ENCODE measurements at regions not wholly inside any gene's neighbourhood (a gene's known extent, or its start where the extent isn't known, plus 50 kb on each side); places are given as distances from the start of the nearest gene placed in this dataset.

GRCh38 chr14:96143906-96144305, 60.7 kb upstream of the BDKRB2 start:
- DNase-seq (ENCODE audit: low read depth in 2 of 2) = no peak

DNA sequence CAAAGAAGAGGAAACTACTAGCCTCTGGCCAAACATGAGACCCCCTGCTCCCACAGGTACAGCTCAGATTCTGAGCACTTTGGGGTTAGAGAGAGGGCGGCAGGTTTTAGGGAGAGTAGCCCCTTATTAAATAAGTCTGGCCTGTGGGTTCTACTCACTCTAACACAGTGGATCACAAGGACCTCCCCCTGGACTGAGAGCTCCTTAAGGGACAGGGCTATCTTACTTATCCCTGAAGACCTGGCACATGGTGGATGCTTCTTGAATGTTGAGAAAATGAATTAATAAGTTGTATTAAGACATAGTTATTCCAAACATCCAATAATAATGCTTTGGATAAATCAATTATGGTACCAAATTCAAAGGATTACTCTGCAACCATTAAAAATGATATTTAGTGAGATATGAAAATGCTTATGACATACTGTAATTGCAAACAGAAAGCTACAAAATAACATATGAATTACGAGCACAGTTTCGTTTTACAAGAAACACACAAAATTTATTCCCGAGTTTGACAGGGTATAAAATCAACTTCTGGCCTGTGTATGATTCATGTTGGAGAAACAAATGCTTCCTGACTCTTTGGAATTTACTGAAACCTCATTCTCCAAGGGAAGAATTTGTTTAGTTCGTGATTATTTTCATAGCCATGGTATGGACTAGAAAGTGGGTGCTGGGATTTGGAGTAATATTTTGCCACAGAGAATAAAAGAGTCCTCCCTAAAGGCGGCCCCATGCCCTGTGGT, 59.3 kb upstream of the BDKRB2 start:
- DNase-seq (ENCODE audit: low read depth in 2 of 2) = peak in 1 of 2 donors; percentile 57

GRCh38 chr14:96146131-96146771, 58.4 kb upstream of the BDKRB2 start:
- DNase-seq (ENCODE audit: low read depth in 2 of 2) = peak in 1 of 2 donors; percentile 83

DNA sequence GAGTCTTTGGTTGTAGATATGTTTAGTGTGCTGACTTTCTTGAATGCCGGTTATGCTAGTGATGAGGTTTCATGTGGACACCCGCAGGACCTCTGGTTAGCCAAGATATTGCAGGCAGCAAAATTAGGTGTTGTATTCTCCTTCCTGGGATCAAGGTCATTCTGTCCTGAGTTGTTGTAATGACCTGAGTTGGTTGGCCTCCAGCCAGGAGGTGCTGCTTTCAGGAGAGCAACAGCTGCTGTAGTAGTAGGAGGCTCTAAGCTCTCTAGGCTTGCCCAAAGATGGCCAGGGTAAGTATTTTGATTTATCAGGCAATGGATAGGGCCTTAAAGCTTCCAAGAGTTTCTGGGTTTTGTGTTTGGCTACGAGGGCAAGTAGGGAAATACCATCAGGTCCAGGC, 56.0 kb upstream of the BDKRB2 start:
- no peak for DNase-seq (ENCODE audit: low read depth in 2 of 2)

DNA sequence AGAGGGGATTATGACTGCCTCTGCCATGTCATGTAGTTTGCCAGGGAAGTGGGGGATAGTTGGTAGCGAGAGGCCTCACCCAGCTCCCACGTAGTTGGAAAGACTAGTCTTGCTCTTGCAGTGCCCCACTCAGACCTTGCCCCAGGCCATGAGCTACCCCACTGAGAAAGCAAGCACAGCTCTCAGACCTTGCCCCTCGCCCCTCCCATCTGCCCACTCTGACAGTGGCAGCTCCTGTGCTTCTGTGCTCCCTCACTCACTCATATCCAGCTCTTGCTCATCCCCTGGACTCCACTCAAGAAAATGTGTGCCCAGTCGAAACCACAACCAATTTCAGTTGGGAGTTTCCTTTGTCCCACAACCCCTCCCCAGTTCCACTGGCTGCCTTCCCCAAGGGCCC, 55.5 kb upstream of the BDKRB2 start:
- DNase-seq (ENCODE audit: low read depth in 2 of 2) = no peak

- no peak for DNase-seq (ENCODE audit: low read depth in 2 of 2)
These were observed 54.4 kb upstream of the BDKRB2 start for GRCh38 chr14:96150214-96150613.

- no peak for DNase-seq (ENCODE audit: low read depth in 2 of 2)
These were observed 53.4 kb upstream of the BDKRB2 start for GRCh38 chr14:96151242-96151641.

DNA sequence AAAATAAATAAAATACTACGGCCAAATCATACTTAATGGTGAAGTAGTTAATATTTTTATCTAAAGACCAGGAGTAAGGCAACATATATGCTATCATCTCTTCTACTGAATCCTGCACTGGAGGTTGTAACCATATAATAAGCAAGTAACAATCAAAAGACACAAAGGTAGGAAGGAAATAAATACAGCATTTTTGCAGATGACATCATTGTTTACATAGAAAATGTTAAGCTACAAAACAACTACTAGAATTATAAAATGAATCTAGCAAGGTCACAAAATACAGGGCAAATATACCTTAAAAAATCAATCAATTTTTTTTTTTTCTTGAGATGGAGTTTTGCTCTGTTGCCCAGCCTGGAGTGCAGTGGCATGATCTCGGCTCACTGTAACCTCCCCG, 51.6 kb upstream of the BDKRB2 start:
- DNase-seq (ENCODE audit: low read depth in 2 of 2) = no peak

Measured in dermis microvascular lymphatic vessel endothelial cell (primary cell).